ENCODE measurements at regions not wholly inside any gene's neighbourhood (a gene's known extent, or its start where the extent isn't known, plus 50 kb on each side); places are given as distances from the start of the nearest gene placed in this dataset.

DNA sequence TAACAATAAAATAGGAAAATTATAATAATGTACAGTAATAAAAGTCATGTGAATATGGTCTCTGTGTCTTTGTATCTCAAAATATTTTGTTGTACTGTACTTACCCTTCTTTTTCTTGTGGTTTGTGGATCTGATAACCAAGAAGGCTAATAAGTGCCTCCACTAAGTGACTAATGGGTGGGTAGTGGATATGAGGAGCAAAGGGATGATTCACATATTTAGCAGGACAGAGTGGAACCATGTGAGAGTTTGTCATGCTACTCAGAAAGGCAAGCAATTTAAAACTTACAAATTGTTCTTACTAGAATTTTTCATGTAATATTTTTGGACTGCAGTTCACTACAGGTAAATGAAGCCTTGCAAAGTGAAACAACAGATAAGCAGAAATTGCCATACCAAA lies 1241.2 kb upstream of the CDH2 start:
- H3K9me3 ChIP-seq (replicated peaks; ENCODE audit: control insufficient read depth, insufficient read depth, low read length), result no peaks in the 10 kb centered on the region; the same call in 2 of the 3 replicates
- no peaks in the 10 kb centered on the region for H3K36me3 ChIP-seq (ENCODE audit: control insufficient read depth in 2 of 2, insufficient read depth in 2 of 2, low read length in 1 of 2)
- no peak for FAIRE-seq
- DNase-seq (ENCODE audit: low read depth, low spot score), result no peak
- BruUV-seq (replicated peaks), result no TSS peak
- H3K79me2 ChIP-seq (ENCODE audit: control insufficient read depth, insufficient read depth, low read length), result no peaks in the 10 kb centered on the region
- in situ Hi-C loops (cut with MboI) (no loop called here), intact Hi-C loops (cut with micrococcal nuclease; ENCODE audit: unreplicated experiment) (no loop called here)
- no peak overlapping the region for H3K4me2 ChIP-seq (ENCODE audit: control insufficient read depth, insufficient read depth)
- ChIA-PET RAD21 (ENCODE audit: unreplicated experiment) (no interaction called here), POLR2A (no interaction called here), SMC1A (ENCODE audit: uncharacterized antibody, unreplicated experiment) (no interaction called here), CTCF (no interaction called here)
- H4K20me1 ChIP-seq (ENCODE audit: control insufficient read depth, insufficient read depth), result no peaks in the 10 kb centered on the region
- H3K27ac ChIP-seq (ENCODE audit: control insufficient read depth, insufficient read depth), result no peak overlapping the region
- no peak for ATAC-seq
- no peaks in the 10 kb centered on the region for H3K27me3 ChIP-seq (replicated peaks in 1 of 2; ENCODE audit: control insufficient read depth in 2 of 2, insufficient read depth in 2 of 2, low read length in 1 of 2)
- no peaks in the 10 kb centered on the region for H3K4me1 ChIP-seq (ENCODE audit: control insufficient read depth, insufficient read depth, low read length)
- H3K4me3 ChIP-seq, result no peak overlapping the region
- no peak overlapping the region for H3K9ac ChIP-seq (ENCODE audit: control insufficient read depth, insufficient read depth, low read length)
- no peak overlapping the region for H2AFZ ChIP-seq (ENCODE audit: control insufficient read depth, low read depth, low read length)
- TF ChIP-seq NFIC (IDR thresholded peaks at IDR 0.05; ENCODE audit: low read depth, low read length) (no peak), STAT3 (IDR thresholded peaks at IDR 0.05; ENCODE audit: low read depth, low read length) (no peak), EP300 (IDR thresholded peaks at IDR 0.05; ENCODE audit: borderline replicate concordance in 1 of 2, control insufficient read depth in 1 of 2, low read depth in 2 of 2, low read length in 2 of 2) (no peak), NR2C2 (IDR thresholded peaks at IDR 0.05; ENCODE audit: borderline replicate concordance, control insufficient read depth, insufficient read length, low read depth) (no peak), YBX1 (IDR thresholded peaks at IDR 0.05) (no peak), CBX5 (IDR thresholded peaks at IDR 0.05; ENCODE audit: low read depth) (no peak), MXI1 (IDR thresholded peaks at IDR 0.05; ENCODE audit: low read depth, low read length) (no peak), HDGF (IDR thresholded peaks at IDR 0.05) (no peak), SREBF1 (IDR thresholded peaks at IDR 0.05; ENCODE audit: low read length) (no peak), CBFB (IDR thresholded peaks at IDR 0.05; ENCODE audit: low read depth) (no peak), SMC3 (IDR thresholded peaks at IDR 0.05; ENCODE audit: borderline replicate concordance, low read length) (no peak), DPF2 (IDR thresholded peaks at IDR 0.05) (no peak)
- TF ChIP-seq, protein P1, sequence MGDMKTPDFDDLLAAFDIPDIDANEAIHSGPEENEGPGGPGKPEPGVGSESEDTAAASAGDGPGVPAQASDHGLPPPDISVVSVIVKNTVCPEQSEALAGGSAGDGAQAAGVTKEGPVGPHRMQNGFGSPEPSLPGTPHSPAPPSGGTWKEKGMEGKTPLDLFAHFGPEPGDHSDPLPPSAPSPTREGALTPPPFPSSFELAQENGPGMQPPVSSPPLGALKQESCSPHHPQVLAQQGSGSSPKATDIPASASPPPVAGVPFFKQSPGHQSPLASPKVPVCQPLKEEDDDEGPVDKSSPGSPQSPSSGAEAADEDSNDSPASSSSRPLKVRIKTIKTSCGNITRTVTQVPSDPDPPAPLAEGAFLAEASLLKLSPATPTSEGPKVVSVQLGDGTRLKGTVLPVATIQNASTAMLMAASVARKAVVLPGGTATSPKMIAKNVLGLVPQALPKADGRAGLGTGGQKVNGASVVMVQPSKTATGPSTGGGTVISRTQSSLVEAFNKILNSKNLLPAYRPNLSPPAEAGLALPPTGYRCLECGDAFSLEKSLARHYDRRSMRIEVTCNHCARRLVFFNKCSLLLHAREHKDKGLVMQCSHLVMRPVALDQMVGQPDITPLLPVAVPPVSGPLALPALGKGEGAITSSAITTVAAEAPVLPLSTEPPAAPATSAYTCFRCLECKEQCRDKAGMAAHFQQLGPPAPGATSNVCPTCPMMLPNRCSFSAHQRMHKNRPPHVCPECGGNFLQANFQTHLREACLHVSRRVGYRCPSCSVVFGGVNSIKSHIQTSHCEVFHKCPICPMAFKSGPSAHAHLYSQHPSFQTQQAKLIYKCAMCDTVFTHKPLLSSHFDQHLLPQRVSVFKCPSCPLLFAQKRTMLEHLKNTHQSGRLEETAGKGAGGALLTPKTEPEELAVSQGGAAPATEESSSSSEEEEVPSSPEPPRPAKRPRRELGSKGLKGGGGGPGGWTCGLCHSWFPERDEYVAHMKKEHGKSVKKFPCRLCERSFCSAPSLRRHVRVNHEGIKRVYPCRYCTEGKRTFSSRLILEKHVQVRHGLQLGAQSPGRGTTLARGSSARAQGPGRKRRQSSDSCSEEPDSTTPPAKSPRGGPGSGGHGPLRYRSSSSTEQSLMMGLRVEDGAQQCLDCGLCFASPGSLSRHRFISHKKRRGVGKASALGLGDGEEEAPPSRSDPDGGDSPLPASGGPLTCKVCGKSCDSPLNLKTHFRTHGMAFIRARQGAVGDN (IDR thresholded peaks at IDR 0.05), result no peak
- TF ChIP-seq, protein P2, sequence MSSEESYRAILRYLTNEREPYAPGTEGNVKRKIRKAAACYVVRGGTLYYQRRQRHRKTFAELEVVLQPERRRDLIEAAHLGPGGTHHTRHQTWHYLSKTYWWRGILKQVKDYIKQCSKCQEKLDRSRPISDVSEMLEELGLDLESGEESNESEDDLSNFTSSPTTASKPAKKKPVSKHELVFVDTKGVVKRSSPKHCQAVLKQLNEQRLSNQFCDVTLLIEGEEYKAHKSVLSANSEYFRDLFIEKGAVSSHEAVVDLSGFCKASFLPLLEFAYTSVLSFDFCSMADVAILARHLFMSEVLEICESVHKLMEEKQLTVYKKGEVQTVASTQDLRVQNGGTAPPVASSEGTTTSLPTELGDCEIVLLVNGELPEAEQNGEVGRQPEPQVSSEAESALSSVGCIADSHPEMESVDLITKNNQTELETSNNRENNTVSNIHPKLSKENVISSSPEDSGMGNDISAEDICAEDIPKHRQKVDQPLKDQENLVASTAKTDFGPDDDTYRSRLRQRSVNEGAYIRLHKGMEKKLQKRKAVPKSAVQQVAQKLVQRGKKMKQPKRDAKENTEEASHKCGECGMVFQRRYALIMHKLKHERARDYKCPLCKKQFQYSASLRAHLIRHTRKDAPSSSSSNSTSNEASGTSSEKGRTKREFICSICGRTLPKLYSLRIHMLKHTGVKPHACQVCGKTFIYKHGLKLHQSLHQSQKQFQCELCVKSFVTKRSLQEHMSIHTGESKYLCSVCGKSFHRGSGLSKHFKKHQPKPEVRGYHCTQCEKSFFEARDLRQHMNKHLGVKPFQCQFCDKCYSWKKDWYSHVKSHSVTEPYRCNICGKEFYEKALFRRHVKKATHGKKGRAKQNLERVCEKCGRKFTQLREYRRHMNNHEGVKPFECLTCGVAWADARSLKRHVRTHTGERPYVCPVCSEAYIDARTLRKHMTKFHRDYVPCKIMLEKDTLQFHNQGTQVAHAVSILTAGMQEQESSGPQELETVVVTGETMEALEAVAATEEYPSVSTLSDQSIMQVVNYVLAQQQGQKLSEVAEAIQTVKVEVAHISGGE (CRISPR knock-in tag; IDR thresholded peaks at IDR 0.05), result no peak
- TF ChIP-seq, protein P3, sequence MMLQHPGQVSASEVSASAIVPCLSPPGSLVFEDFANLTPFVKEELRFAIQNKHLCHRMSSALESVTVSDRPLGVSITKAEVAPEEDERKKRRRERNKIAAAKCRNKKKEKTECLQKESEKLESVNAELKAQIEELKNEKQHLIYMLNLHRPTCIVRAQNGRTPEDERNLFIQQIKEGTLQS (IDR thresholded peaks at IDR 0.05; ENCODE audit: borderline replicate concordance, extremely low read depth, low read depth, low read length), result no peak
- TF ChIP-seq, protein P4, sequence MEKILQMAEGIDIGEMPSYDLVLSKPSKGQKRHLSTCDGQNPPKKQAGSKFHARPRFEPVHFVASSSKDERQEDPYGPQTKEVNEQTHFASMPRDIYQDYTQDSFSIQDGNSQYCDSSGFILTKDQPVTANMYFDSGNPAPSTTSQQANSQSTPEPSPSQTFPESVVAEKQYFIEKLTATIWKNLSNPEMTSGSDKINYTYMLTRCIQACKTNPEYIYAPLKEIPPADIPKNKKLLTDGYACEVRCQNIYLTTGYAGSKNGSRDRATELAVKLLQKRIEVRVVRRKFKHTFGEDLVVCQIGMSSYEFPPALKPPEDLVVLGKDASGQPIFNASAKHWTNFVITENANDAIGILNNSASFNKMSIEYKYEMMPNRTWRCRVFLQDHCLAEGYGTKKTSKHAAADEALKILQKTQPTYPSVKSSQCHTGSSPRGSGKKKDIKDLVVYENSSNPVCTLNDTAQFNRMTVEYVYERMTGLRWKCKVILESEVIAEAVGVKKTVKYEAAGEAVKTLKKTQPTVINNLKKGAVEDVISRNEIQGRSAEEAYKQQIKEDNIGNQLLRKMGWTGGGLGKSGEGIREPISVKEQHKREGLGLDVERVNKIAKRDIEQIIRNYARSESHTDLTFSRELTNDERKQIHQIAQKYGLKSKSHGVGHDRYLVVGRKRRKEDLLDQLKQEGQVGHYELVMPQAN (conservative IDR thresholded peaks at IDR 0.05), result no peak
